ENCODE measurements at regions not wholly inside any gene's neighbourhood (a gene's known extent, or its start where the extent isn't known, plus 50 kb on each side); places are given as distances from the start of the nearest gene placed in this dataset.

DNA sequence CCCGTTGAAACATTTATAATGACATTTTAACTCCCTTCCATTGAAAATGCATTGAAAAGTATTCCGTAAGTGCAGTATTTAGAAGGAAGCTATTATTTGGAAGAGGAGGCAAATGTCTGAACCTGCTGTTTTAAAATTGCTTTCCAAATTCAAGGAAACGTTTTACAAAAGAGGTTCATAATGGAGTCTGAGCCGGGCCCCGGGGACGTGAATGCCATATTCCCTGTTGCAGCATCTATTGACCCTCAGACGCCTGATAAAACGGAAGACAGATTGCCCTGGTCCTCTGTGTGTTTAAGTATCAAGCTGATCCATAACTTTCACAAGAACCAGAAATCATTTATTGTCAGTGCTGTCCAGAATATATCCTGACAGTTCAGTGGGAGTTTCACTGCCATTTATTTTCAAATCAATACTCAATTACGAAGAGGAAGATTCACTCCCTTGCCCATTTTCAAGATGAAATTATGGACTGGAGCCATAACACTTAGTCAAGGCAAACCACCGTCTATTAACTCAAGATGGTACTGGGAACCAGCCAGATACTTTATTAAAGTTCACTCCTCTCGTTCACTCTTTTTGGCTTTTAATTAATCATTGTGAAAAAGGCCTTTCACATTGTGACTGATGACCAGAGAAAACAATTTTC, 435.7 kb upstream of the PFKP start:
- H3K27ac Mint-ChIP-seq = no peak overlapping the region
- TF ChIP-seq CTCF (IDR thresholded peaks at IDR 0.05) = no peak
- Histone ChIP-seq H3K9me3 (ENCODE audit: control insufficient read depth in 1 of 2, insufficient read depth in 1 of 2, low read length in 2 of 2) (no peaks in the 10 kb centered on the region), H3K27ac (ENCODE audit: low read depth in 1 of 2, low read length in 2 of 2) (no peak overlapping the region), H3K4me1 (ENCODE audit: insufficient read depth, low read length) (no peaks in the 10 kb centered on the region), H3K27me3 (ENCODE audit: control insufficient read depth in 1 of 2, insufficient read depth in 2 of 2, low read length in 2 of 2) (no peaks in the 10 kb centered on the region), H3K36me3 (ENCODE audit: insufficient read depth, low read length) (no peaks in the 10 kb centered on the region), H3K4me3 (ENCODE audit: low read length) (no peak overlapping the region)
- H3K4me3 Mint-ChIP-seq = no peak overlapping the region
- DNase-seq (no peak), ATAC-seq (ENCODE audit: poor library complexity) (no peak)
- H3K27me3 Mint-ChIP-seq = no peaks in the 10 kb centered on the region
- no peaks in the 10 kb centered on the region for H3K9me3 Mint-ChIP-seq
- POLR2A ChIA-PET = no interaction called here
- CTCF ChIA-PET = no interaction called here
- no peaks in the 10 kb centered on the region for H3K36me3 Mint-ChIP-seq (ENCODE audit: low read depth)
- intact Hi-C loops (cut with DNase I, micrococcal nuclease) = no loop called here
- no peaks in the 10 kb centered on the region for H3K4me1 Mint-ChIP-seq (ENCODE audit: low read depth)

- ChIA-PET CTCF (interaction anchor here (0.7 kb wide), 1 partner anchor 83 kb away, joined by 3 read pairs; no protein-coding TSS in a partner anchor), POLR2A (no interaction called here)
- DNase-seq = no peak
- no peaks in the 10 kb centered on the region for H3K27me3 Mint-ChIP-seq
- Histone ChIP-seq H3K4me3 (ENCODE audit: low read length) (no peak overlapping the region), H3K27ac (ENCODE audit: low read depth in 1 of 2, low read length in 2 of 2) (no peak overlapping the region), H3K36me3 (ENCODE audit: insufficient read depth, low read length) (no peaks in the 10 kb centered on the region), H3K27me3 (ENCODE audit: control insufficient read depth in 1 of 2, insufficient read depth in 2 of 2, low read length in 2 of 2) (no peaks in the 10 kb centered on the region), H3K9me3 (ENCODE audit: control insufficient read depth in 1 of 2, insufficient read depth in 1 of 2, low read length in 2 of 2) (no peaks in the 10 kb centered on the region), H3K4me1 (ENCODE audit: insufficient read depth, low read length) (no peaks in the 10 kb centered on the region)
- H3K4me1 Mint-ChIP-seq (ENCODE audit: low read depth) = no peaks in the 10 kb centered on the region
- ATAC-seq (ENCODE audit: poor library complexity) = no peak
- H3K36me3 Mint-ChIP-seq (ENCODE audit: low read depth) = no peaks in the 10 kb centered on the region
- intact Hi-C loops (cut with DNase I, micrococcal nuclease) = no loop called here
- TF ChIP-seq CTCF (IDR thresholded peaks at IDR 0.05) = no peak
- H3K9me3 Mint-ChIP-seq = no peaks in the 10 kb centered on the region
- H3K27ac Mint-ChIP-seq = no peak overlapping the region
- H3K4me3 Mint-ChIP-seq = no peak overlapping the region
These were observed 438.6 kb upstream of the PFKP start for GRCh38 chr10:2628705-2629104.

DNA sequence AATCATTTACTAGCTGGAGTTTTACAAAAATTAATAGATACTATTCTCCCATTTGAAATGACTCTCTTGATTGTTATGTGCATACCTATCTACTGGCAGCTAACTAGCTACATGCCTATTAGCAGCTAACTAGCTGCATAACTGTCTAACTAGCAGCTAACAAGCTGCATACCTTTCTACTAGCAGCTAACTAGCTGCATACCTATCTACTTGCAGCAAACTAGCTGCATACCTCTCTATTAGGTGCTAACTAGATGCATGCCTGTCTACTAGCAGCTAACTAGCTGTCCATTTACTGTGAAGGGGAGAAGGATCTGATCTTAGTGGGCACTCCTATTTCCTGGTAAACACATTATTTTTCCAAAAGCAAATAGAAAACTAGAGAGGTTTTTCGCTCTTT, 439.4 kb upstream of the PFKP start:
- ChIA-PET POLR2A (no interaction called here), CTCF (no interaction called here)
- Histone ChIP-seq H3K36me3 (ENCODE audit: insufficient read depth, low read length) (no peaks in the 10 kb centered on the region), H3K9me3 (ENCODE audit: control insufficient read depth in 1 of 2, insufficient read depth in 1 of 2, low read length in 2 of 2) (no peaks in the 10 kb centered on the region), H3K27ac (ENCODE audit: low read depth in 1 of 2, low read length in 2 of 2) (no peak overlapping the region), H3K27me3 (ENCODE audit: control insufficient read depth in 1 of 2, insufficient read depth in 2 of 2, low read length in 2 of 2) (no peaks in the 10 kb centered on the region), H3K4me3 (ENCODE audit: low read length) (no peak overlapping the region), H3K4me1 (ENCODE audit: insufficient read depth, low read length) (no peaks in the 10 kb centered on the region)
- H3K4me3 Mint-ChIP-seq = no peak overlapping the region
- intact Hi-C loops (cut with DNase I, micrococcal nuclease) = no loop called here
- no peak for ATAC-seq (ENCODE audit: poor library complexity)
- H3K4me1 Mint-ChIP-seq (ENCODE audit: low read depth) = no peaks in the 10 kb centered on the region
- DNase-seq = no peak
- H3K27me3 Mint-ChIP-seq = no peaks in the 10 kb centered on the region
- no peak overlapping the region for H3K27ac Mint-ChIP-seq
- H3K9me3 Mint-ChIP-seq = no peaks in the 10 kb centered on the region
- no peak for TF ChIP-seq CTCF (IDR thresholded peaks at IDR 0.05)
- H3K36me3 Mint-ChIP-seq (ENCODE audit: low read depth) = no peaks in the 10 kb centered on the region
